Vagina (tissue), 2 donors: ENCODE measurements at regions not wholly inside any gene's neighbourhood (a gene's known extent, or its start where the extent isn't known, plus 50 kb on each side); places are given as distances from the start of the nearest gene placed in this dataset.

Experiments
- DNase-seq, 2 donors: peaks; one replicate each; pipeline ENCODE4 v3.0.0-alpha.2; 2017; ENCODE audit errors: extremely low spot score in 2 of 2
- H3K27ac ChIP-seq: fragments of 200-600 bp; sonication (generic); one replicate; pipeline ENCODE4 v1.5.1; 2019
- H3K27me3 ChIP-seq: fragments of 200-600 bp; sonication (generic); one replicate; pipeline ENCODE4 v1.5.1; 2019
- H3K36me3 ChIP-seq, 2 donors: fragments of 200-600 bp; sonication (generic); one replicate each; pipeline ENCODE4 v1.5.1; 2017 to 2019
- H3K4me1 ChIP-seq: fragments of 200-600 bp; sonication (generic); one replicate; pipeline ENCODE4 v1.5.1; 2019
- H3K4me3 ChIP-seq, 2 donors: fragments of 200-600 bp; sonication (generic); 1 replicate in 1 of 2; 2 replicates in 1 of 2; pipeline ENCODE4 v1.5.1; 2016 to 2019
- H3K9me3 ChIP-seq: fragments of 200-600 bp; sonication (generic); one replicate; pipeline ENCODE4 v1.5.1; 2019
- POLR2A ChIP-seq, 2 donors: fragments of 450-650 bp; IDR thresholded peaks; one replicate each; pipeline ENCODE4 v1.6.1; 2017; ENCODE audit warnings: antibody characterized with exemption in 2 of 2, mild to moderate bottlenecking in 2 of 2, moderate library complexity in 2 of 2
- POLR2AphosphoS5 ChIP-seq, 2 donors: sonication (generic); formaldehyde crosslinking; IDR thresholded peaks; one replicate each; pipeline ENCODE4 v1.9.0; 2017; ENCODE audit warnings: antibody characterized with exemption in 2 of 2, mild to moderate bottlenecking in 2 of 2, low read depth in 1 of 2; ENCODE audit not compliant: insufficient read depth in 1 of 2
- intact Hi-C: fragments of 100-400 bp; cut with DNase I; formaldehyde crosslinking; loops from one replicate; pipeline ENCODE4 v1.15.1; 2023
- TF ChIP-seq, protein P1 (sequence below), 3 experiments: fragments of 450-650 bp in 2 of 3; fragments of 200-600 bp in 1 of 3; sonication (generic) in 1 of 3; IDR thresholded peaks; one replicate each; pipeline ENCODE4 v1.5.1; 2017 to 2019; ENCODE audit warnings: antibody characterized with exemption in 3 of 3, mild to moderate bottlenecking in 2 of 3, moderate library complexity in 2 of 3

DNA sequence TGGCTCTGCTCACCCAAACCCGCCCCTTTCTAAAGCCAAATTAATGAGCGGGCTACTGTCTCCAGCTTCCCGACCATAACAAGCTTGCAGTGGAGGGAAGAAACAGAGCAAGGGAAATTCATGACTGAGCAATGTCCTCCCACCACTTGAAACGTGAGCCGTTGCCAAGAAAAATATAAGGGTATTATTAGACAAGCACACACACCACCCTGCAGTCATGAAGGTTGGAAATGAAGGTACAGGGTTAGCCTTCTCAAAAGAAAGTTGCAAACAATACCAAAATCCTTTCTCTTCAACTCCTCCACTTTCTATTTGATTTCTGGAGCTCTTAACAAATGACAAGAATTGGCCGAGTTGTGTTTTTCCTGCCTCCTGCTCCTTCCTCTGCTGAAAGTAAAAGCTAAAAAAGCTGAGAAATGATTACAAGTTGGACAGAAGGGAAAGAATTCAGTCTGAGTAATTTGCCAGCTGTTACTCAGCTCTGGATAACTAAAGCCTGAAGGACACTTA lies 151.1 kb upstream of the B3GAT2 start:
- peak overlapping the region; percentile 20 to 25 for H3K4me3 ChIP-seq
- H3K9me3 ChIP-seq: no peaks in the 10 kb centered on the region
- H3K36me3 ChIP-seq: no peaks in the 10 kb centered on the region
- DNase-seq: no peak
- H3K27ac ChIP-seq: no peak overlapping the region
- H3K27me3 ChIP-seq: no peaks in the 10 kb centered on the region
- peaks cover 9% of the 10 kb centered on the region for H3K4me1 ChIP-seq
- TF ChIP-seq POLR2AphosphoS5 (IDR thresholded peaks at IDR 0.05; ENCODE audit: insufficient read depth in 1 of 2, low read depth in 1 of 2) (no peak), POLR2A (IDR thresholded peaks at IDR 0.05) (no peak)
- TF ChIP-seq, protein P1, sequence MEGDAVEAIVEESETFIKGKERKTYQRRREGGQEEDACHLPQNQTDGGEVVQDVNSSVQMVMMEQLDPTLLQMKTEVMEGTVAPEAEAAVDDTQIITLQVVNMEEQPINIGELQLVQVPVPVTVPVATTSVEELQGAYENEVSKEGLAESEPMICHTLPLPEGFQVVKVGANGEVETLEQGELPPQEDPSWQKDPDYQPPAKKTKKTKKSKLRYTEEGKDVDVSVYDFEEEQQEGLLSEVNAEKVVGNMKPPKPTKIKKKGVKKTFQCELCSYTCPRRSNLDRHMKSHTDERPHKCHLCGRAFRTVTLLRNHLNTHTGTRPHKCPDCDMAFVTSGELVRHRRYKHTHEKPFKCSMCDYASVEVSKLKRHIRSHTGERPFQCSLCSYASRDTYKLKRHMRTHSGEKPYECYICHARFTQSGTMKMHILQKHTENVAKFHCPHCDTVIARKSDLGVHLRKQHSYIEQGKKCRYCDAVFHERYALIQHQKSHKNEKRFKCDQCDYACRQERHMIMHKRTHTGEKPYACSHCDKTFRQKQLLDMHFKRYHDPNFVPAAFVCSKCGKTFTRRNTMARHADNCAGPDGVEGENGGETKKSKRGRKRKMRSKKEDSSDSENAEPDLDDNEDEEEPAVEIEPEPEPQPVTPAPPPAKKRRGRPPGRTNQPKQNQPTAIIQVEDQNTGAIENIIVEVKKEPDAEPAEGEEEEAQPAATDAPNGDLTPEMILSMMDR (IDR thresholded peaks at IDR 0.05): no peak
- intact Hi-C loops: no loop called here

- intact Hi-C loops: no loop called here
- Histone ChIP-seq H3K9me3 (no peaks in the 10 kb centered on the region), H3K4me1 (no peaks in the 10 kb centered on the region), H3K27ac (no peak overlapping the region), H3K27me3 (no peaks in the 10 kb centered on the region), H3K36me3 (no peaks in the 10 kb centered on the region), H3K4me3 (no peak overlapping the region)
- TF ChIP-seq, protein P1 (IDR thresholded peaks at IDR 0.05): no peak
- TF ChIP-seq POLR2AphosphoS5 (IDR thresholded peaks at IDR 0.05; ENCODE audit: insufficient read depth in 1 of 2, low read depth in 1 of 2) (no peak), POLR2A (IDR thresholded peaks at IDR 0.05) (no peak)
- no peak for DNase-seq
These were observed 157.7 kb upstream of the B3GAT2 start for GRCh38 chr6:71114544-71114943.

GRCh38 chr6:71114986-71115385 lies 158.1 kb upstream of the B3GAT2 start:
- intact Hi-C loops: no loop called here

DNA sequence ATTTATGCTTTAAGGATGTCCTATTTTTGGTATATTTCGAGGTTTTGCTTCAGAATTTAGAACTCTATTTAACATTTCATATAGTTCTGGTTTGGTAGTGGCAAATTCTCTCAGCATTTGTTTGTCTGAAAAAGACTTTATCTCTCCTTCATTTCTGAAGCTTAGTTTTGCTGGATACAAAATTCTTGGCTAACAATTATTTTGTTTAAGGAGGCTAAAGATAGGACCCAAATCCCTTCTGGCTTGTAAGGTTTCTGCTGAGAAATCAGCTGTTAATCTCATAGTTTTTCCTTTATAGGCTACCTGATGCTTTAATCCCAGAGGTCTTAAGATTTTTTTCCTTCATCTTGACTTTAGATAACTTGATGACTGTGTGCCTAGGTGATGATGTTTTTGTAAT lies 162.7 kb upstream of the B3GAT2 start:
- no peak overlapping the region for H3K4me3 ChIP-seq
- no peak for DNase-seq
- no peaks in the 10 kb centered on the region for H3K9me3 ChIP-seq
- intact Hi-C loops: no loop called here
- no peaks in the 10 kb centered on the region for H3K4me1 ChIP-seq
- TF ChIP-seq POLR2AphosphoS5 (IDR thresholded peaks at IDR 0.05; ENCODE audit: insufficient read depth in 1 of 2, low read depth in 1 of 2): no peak
- TF ChIP-seq, protein P1 (IDR thresholded peaks at IDR 0.05): no peak
- no peak for TF ChIP-seq POLR2A (IDR thresholded peaks at IDR 0.05)
- H3K36me3 ChIP-seq: no peaks in the 10 kb centered on the region
- H3K27me3 ChIP-seq: no peaks in the 10 kb centered on the region
- no peak overlapping the region for H3K27ac ChIP-seq

More at GRCh38 chr6:71114986-71115385, 158.1 kb upstream of the B3GAT2 start:
- Histone ChIP-seq H3K27ac (no peak overlapping the region), H3K36me3 (no peaks in the 10 kb centered on the region), H3K4me1 (no peaks in the 10 kb centered on the region), H3K4me3 (no peak overlapping the region), H3K9me3 (no peaks in the 10 kb centered on the region), H3K27me3 (no peaks in the 10 kb centered on the region)
- TF ChIP-seq POLR2AphosphoS5 (IDR thresholded peaks at IDR 0.05; ENCODE audit: insufficient read depth in 1 of 2, low read depth in 1 of 2) (no peak), POLR2A (IDR thresholded peaks at IDR 0.05) (no peak)
- TF ChIP-seq, protein P1 (IDR thresholded peaks at IDR 0.05): no peak
- DNase-seq: no peak

- intact Hi-C loops: no loop called here
- no peak for DNase-seq
- TF ChIP-seq POLR2A (IDR thresholded peaks at IDR 0.05): no peak
- TF ChIP-seq, protein P1 (IDR thresholded peaks at IDR 0.05): no peak
- TF ChIP-seq POLR2AphosphoS5 (IDR thresholded peaks at IDR 0.05; ENCODE audit: insufficient read depth in 1 of 2, low read depth in 1 of 2): no peak
- Histone ChIP-seq H3K36me3 (no peaks in the 10 kb centered on the region), H3K4me1 (no peaks in the 10 kb centered on the region), H3K27me3 (no peaks in the 10 kb centered on the region), H3K27ac (no peak overlapping the region), H3K9me3 (no peaks in the 10 kb centered on the region), H3K4me3 (no peak overlapping the region)
These were observed 165.6 kb upstream of the OGFRL1 start for GRCh38 chr6:71123051-71123450.
